MG63 (cell line): ENCODE measurements at regions not wholly inside any gene's neighbourhood (a gene's known extent, or its start where the extent isn't known, plus 50 kb on each side); places are given as distances from the start of the nearest gene placed in this dataset.
A peak's percentile ranks its signal among the peaks of the same experiment; 100 is the strongest.

Experiments used
- DNase-seq: peaks from one replicate; pipeline ENCODE4 v3.0.0-alpha.2; 2020
- H3K27me3 ChIP-seq: fragments of 250-450 bp; sonication (Bioruptor Pico); 2 replicates; pipeline ENCODE4 v1.5.1; 2020; ENCODE audit warnings: mild to moderate bottlenecking, moderate library complexity
- H3K36me3 ChIP-seq: fragments of 250-450 bp; sonication (Bioruptor Pico); 2 replicates; pipeline ENCODE4 v1.5.1; 2020; ENCODE audit warnings: mild to moderate bottlenecking, moderate library complexity
- H3K4me3 ChIP-seq: fragments of 250-450 bp; sonication (Bioruptor Pico); 2 replicates; pipeline ENCODE4 v1.5.1; 2020; ENCODE audit warnings: mild to moderate bottlenecking, moderate library complexity
- H3K9me3 ChIP-seq: fragments of 250-450 bp; sonication (Bioruptor Pico); 2 replicates; pipeline ENCODE4 v1.5.1; 2020; ENCODE audit warnings: mild to moderate bottlenecking, moderate library complexity

- no peak for DNase-seq
- no peaks in the 10 kb centered on the region for H3K36me3 ChIP-seq
- H3K4me3 ChIP-seq: no peak overlapping the region
- H3K27me3 ChIP-seq: no peaks in the 10 kb centered on the region
- H3K9me3 ChIP-seq: no peaks in the 10 kb centered on the region
Observed at GRCh38 chr5:35456506-35456905, 161.2 kb upstream of the SPEF2 start.

GRCh38 chr5:35454011-35454525 is 163.6 kb upstream of the SPEF2 start:
- Histone ChIP-seq H3K27me3 (no peaks in the 10 kb centered on the region), H3K9me3 (no peaks in the 10 kb centered on the region), H3K4me3 (no peak overlapping the region), H3K36me3 (no peaks in the 10 kb centered on the region)
- DNase-seq: no peak

GRCh38 chr5:35443803-35444595 is 173.7 kb upstream of the SPEF2 start:
- H3K9me3 ChIP-seq: peaks cover 10% of the 10 kb centered on the region
- DNase-seq: no peak
- no peaks in the 10 kb centered on the region for H3K27me3 ChIP-seq
- no peak overlapping the region for H3K4me3 ChIP-seq
- H3K36me3 ChIP-seq: no peaks in the 10 kb centered on the region

DNA sequence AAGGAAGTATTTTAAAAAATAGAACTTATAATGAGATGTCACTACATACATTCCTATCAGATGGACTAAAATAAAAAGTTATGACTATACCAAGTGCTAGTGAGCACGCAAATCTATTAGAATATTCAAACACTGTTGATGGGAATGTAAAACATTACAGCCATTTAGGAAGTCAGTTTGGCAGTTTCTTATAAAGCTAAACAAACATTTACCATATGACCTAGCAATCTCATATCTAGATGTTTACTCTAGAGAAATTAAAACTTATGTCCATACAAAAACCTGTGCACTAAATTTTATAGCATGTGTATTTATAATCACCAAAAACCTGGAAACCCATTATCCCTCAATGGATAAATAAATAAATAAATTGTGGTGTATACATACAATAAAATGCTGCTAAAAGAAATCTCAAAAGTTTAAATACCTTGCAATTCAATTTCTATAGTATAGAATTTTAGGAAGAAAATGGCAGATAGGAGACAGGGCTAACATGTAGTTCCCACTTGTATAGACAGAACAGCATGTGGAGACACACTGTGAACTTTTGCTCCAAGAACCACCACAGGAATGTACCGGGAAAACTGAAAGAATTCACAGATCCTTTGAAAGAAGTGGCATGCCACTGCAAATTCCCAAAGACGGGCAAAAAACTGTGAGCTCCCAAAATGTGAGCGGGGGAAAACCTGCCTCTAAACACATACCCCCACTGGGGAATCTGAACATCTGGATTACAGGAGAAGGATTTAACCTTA is 174.6 kb upstream of the SPEF2 start:
- H3K9me3 ChIP-seq: peaks cover 10% of the 10 kb centered on the region
- H3K27me3 ChIP-seq: no peaks in the 10 kb centered on the region
- H3K4me3 ChIP-seq: no peak overlapping the region
- H3K36me3 ChIP-seq: no peaks in the 10 kb centered on the region
- DNase-seq: no peak

DNA sequence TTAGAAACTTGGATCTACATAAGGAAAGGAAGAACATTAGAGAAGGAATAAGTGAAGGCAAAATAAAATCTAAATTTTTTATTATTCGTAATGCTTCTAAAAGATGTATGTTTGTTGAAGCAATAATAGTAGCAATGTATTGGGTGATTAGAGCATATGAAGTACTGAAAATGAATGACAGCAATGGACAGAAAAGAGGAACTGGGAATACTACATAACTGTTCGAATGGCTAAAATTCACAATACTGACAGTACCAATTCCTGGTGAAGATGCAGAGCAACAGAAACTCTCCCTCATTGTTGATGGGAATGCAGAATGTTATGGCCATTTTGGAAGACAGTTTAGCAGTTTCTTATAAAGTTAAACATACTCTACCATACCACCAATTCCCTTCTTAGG is 177.3 kb upstream of the SPEF2 start:
- DNase-seq: no peak
- no peaks in the 10 kb centered on the region for H3K36me3 ChIP-seq
- peaks cover 6% of the 10 kb centered on the region; the same call in 1 of the 2 replicates for H3K9me3 ChIP-seq
- no peaks in the 10 kb centered on the region; the same call in 1 of the 2 replicates for H3K27me3 ChIP-seq
- H3K4me3 ChIP-seq: no peak overlapping the region

GRCh38 chr5:35438786-35439185 is 178.9 kb upstream of the SPEF2 start:
- H3K27me3 ChIP-seq: peaks cover 8% of the 10 kb centered on the region
- H3K9me3 ChIP-seq: peaks cover 6% of the 10 kb centered on the region; the same call in 1 of the 2 replicates
- H3K4me3 ChIP-seq: no peak overlapping the region
- no peaks in the 10 kb centered on the region for H3K36me3 ChIP-seq
- no peak for DNase-seq

DNA sequence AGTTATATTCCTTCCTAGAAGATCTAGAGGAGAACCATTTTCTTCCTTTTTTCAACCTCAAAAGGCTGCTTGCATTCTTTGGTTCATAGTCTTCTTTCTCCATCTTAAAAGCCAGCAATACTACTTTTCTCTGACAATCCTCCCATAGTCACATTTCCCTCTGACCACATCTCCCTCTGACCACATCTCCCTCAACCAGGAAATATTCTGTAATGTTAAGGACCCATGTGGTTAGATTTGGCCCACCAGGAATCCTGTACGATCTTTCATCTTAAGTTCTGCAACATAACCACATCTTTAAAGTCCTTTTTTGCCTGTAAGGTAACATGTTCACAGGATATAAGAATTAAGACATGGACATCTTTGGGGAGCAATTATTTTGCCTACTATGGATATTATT is 179.4 kb upstream of the SPEF2 start:
- no peak for DNase-seq
- Histone ChIP-seq H3K27me3 (peaks cover 11% of the 10 kb centered on the region), H3K4me3 (no peak overlapping the region), H3K9me3 (peaks cover 6% of the 10 kb centered on the region; the same call in 1 of the 2 replicates), H3K36me3 (no peaks in the 10 kb centered on the region)

GRCh38 chr5:35436400-35437057 is 181.1 kb upstream of the SPEF2 start:
- no peaks in the 10 kb centered on the region for H3K9me3 ChIP-seq
- H3K4me3 ChIP-seq: no peak overlapping the region
- DNase-seq: no peak

GRCh38 chr5:35430381-35431162 is 187.1 kb upstream of the SPEF2 start:
- H3K27me3 ChIP-seq: peaks cover 29% of the 10 kb centered on the region
- DNase-seq: no peak
- H3K4me3 ChIP-seq: no peak overlapping the region
- no peaks in the 10 kb centered on the region for H3K36me3 ChIP-seq
- H3K9me3 ChIP-seq: no peaks in the 10 kb centered on the region

More at GRCh38 chr5:35436400-35437057, 181.1 kb upstream of the SPEF2 start:
- H3K36me3 ChIP-seq: no peaks in the 10 kb centered on the region
- H3K27me3 ChIP-seq: peaks cover 22% of the 10 kb centered on the region

GRCh38 chr5:35420200-35420599 is 189.9 kb upstream of the PRLR start:
- H3K27me3 ChIP-seq: 0 out of 2 replicates have a peak, but pooled peaks cover 3% of the 10 kb centered on the region
- no peaks in the 10 kb centered on the region for H3K9me3 ChIP-seq
- H3K36me3 ChIP-seq: no peaks in the 10 kb centered on the region
- no peak for DNase-seq
- H3K4me3 ChIP-seq: no peak overlapping the region

DNA sequence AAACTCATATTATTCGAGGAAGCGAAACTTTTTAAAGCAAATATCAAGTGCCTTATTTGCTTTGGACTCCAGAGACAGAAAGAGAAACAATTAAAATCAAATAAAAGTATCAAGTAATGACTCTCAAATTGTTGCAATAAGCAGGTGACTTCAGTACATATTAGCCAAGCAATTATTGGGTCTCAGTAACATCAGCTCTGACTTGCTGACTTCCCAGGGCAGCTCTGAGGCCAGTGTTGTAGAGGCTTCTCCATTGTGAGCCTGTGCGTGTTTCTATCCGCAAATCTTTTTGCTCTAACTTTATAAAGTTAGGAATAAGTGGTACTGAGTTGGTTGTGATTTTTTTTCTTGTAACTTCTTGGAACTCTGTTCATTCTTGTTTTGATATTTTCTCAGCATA is 186.8 kb upstream of the PRLR start:
- no peak overlapping the region for H3K4me3 ChIP-seq
- H3K36me3 ChIP-seq: no peaks in the 10 kb centered on the region
- peaks cover 4% of the 10 kb centered on the region; the same call in 1 of the 2 replicates for H3K27me3 ChIP-seq
- no peak for DNase-seq
- no peaks in the 10 kb centered on the region for H3K9me3 ChIP-seq

DNA sequence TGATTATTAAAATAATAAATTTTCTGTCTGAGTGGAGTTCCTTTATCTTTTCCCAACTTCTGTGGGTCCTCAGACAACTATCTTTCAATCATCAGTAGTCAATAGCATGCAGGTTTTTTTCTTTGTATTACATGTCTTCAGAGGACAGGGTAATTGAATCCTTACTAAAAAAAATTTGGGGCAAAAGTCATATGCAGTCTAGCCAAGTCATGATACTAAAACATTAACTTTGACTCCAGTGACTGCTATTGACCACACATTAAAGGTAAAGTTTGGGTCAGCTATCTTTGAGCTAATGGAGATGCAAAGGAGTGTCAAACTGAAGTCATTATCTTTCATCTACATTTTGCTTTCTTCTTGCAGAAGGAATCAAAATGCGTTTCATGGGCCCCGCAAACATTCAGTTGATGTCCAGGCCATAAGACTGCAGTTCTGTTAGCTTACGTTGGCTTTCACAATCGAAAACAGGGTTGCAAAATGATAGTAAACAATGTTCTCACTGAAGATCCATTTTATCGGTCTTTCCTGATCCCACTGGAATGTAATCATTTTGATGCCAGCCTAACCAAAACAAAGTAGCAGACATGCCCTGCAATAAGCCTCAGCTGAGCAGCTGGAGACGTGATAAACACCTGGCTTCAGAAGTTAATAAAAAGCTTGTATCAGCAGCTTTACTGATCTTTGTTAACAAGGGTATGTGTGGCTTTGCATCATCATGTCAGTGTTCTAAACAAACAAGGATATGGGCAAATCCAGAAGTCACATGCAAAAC is 186.1 kb upstream of the PRLR start:
- H3K4me3 ChIP-seq: no peak overlapping the region
- DNase-seq: peak; percentile 2
- no peaks in the 10 kb centered on the region for H3K9me3 ChIP-seq
- H3K27me3 ChIP-seq: peaks cover 4% of the 10 kb centered on the region; the same call in 1 of the 2 replicates
- no peaks in the 10 kb centered on the region for H3K36me3 ChIP-seq

- Histone ChIP-seq H3K9me3 (no peaks in the 10 kb centered on the region), H3K36me3 (no peaks in the 10 kb centered on the region), H3K4me3 (no peak overlapping the region), H3K27me3 (peaks cover 4% of the 10 kb centered on the region; the same call in 1 of the 2 replicates)
- DNase-seq: no peak
Observed at GRCh38 chr5:35415309-35415708, 185.0 kb upstream of the PRLR start.

GRCh38 chr5:35409361-35409760 is 179.1 kb upstream of the PRLR start:
- Histone ChIP-seq H3K36me3 (no peaks in the 10 kb centered on the region), H3K9me3 (no peaks in the 10 kb centered on the region), H3K27me3 (0 out of 2 replicates have a peak, but pooled peaks cover 2% of the 10 kb centered on the region)

DNA sequence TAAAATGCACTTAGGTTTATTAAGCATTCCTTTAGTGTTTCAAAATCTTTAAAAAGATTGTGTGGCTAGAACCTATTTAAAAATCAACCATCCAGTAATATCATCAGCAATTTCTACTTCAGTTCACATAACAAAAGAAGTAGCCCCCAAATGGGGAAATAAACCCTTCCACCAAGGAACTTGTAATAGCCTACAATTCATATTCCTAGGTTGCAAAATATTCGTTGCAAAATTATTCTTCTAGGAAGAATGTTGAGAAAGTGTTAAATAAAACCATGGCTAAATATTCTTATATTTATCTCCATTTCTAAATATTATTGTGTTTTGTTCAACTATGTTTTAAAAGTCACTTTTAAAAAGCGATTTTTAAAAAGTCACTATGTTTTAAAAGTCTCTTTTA is 177.9 kb upstream of the PRLR start:
- no peaks in the 10 kb centered on the region for H3K9me3 ChIP-seq
- DNase-seq: no peak
- 0 out of 2 replicates have a peak, but pooled peaks cover 2% of the 10 kb centered on the region for H3K27me3 ChIP-seq
- H3K4me3 ChIP-seq: no peak overlapping the region
- no peaks in the 10 kb centered on the region for H3K36me3 ChIP-seq

More at GRCh38 chr5:35409361-35409760, 179.1 kb upstream of the PRLR start:
- no peak for DNase-seq
- H3K4me3 ChIP-seq: no peak overlapping the region
